ENCODE measurements at regions not wholly inside any gene's neighbourhood (a gene's known extent, or its start where the extent isn't known, plus 50 kb on each side); places are given as distances from the start of the nearest gene placed in this dataset.

- no peaks in the 10 kb centered on the region for H3K27me3 ChIP-seq (ENCODE audit: insufficient read depth, low read length, poor library complexity)
- no peaks in the 10 kb centered on the region for H3K9me3 ChIP-seq (ENCODE audit: insufficient read depth, low read length, severe bottlenecking)
- H2AFZ ChIP-seq (ENCODE audit: low read depth, low read length): no peak overlapping the region
- H3K4me3 ChIP-seq (ENCODE audit: low read depth in 1 of 2, low read length in 2 of 2): no peak overlapping the region
- ATAC-seq (ENCODE audit: insufficient read depth, low read depth): no peak
- no peak overlapping the region for H3K9ac ChIP-seq (ENCODE audit: low read depth, low read length)
- TF ChIP-seq, protein P1, sequence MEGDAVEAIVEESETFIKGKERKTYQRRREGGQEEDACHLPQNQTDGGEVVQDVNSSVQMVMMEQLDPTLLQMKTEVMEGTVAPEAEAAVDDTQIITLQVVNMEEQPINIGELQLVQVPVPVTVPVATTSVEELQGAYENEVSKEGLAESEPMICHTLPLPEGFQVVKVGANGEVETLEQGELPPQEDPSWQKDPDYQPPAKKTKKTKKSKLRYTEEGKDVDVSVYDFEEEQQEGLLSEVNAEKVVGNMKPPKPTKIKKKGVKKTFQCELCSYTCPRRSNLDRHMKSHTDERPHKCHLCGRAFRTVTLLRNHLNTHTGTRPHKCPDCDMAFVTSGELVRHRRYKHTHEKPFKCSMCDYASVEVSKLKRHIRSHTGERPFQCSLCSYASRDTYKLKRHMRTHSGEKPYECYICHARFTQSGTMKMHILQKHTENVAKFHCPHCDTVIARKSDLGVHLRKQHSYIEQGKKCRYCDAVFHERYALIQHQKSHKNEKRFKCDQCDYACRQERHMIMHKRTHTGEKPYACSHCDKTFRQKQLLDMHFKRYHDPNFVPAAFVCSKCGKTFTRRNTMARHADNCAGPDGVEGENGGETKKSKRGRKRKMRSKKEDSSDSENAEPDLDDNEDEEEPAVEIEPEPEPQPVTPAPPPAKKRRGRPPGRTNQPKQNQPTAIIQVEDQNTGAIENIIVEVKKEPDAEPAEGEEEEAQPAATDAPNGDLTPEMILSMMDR (IDR thresholded peaks at IDR 0.05; ENCODE audit: borderline replicate concordance, extremely low read depth, low read length, poor library complexity, severe bottlenecking): no peak
- TF ChIP-seq EZH2 (IDR thresholded peaks at IDR 0.05; ENCODE audit: borderline replicate concordance, low read depth, low read length, severe bottlenecking): no peak
- H4K20me1 ChIP-seq (ENCODE audit: insufficient read depth, low read length): no peaks in the 10 kb centered on the region
- H3K4me1 ChIP-seq (ENCODE audit: insufficient read depth, low read length): no peaks in the 10 kb centered on the region
- no peak for DNase-seq
- no peaks in the 10 kb centered on the region for H3K36me3 ChIP-seq (ENCODE audit: insufficient read depth, low read length)
- H3K79me2 ChIP-seq (ENCODE audit: insufficient read depth, low read length): no peaks in the 10 kb centered on the region
- no peak overlapping the region for H3K4me2 ChIP-seq (ENCODE audit: insufficient read depth, low read length)
- no peak overlapping the region for H3K27ac ChIP-seq (ENCODE audit: low read length)
Observed at GRCh38 chr7:26000841-26001240, 151.2 kb upstream of the NFE2L3 start.

GRCh38 chr7:26001662-26002244, 150.2 kb upstream of the NFE2L3 start:
- Histone ChIP-seq H2AFZ (ENCODE audit: low read depth, low read length) (no peak overlapping the region), H3K27me3 (ENCODE audit: insufficient read depth, low read length, poor library complexity) (no peaks in the 10 kb centered on the region), H3K9me3 (ENCODE audit: insufficient read depth, low read length, severe bottlenecking) (no peaks in the 10 kb centered on the region), H3K79me2 (ENCODE audit: insufficient read depth, low read length) (no peaks in the 10 kb centered on the region), H3K36me3 (ENCODE audit: insufficient read depth, low read length) (no peaks in the 10 kb centered on the region), H4K20me1 (ENCODE audit: insufficient read depth, low read length) (no peaks in the 10 kb centered on the region), H3K4me1 (ENCODE audit: insufficient read depth, low read length) (no peaks in the 10 kb centered on the region), H3K9ac (ENCODE audit: low read depth, low read length) (no peak overlapping the region), H3K27ac (ENCODE audit: low read length) (no peak overlapping the region), H3K4me3 (ENCODE audit: low read depth in 1 of 2, low read length in 2 of 2) (no peak overlapping the region), H3K4me2 (ENCODE audit: insufficient read depth, low read length) (no peak overlapping the region)
- DNase-seq (no peak), ATAC-seq (ENCODE audit: insufficient read depth, low read depth) (no peak)
- TF ChIP-seq, protein P1 (IDR thresholded peaks at IDR 0.05; ENCODE audit: borderline replicate concordance, extremely low read depth, low read length, poor library complexity, severe bottlenecking): no peak
- TF ChIP-seq EZH2 (IDR thresholded peaks at IDR 0.05; ENCODE audit: borderline replicate concordance, low read depth, low read length, severe bottlenecking): no peak

- Histone ChIP-seq H4K20me1 (ENCODE audit: insufficient read depth, low read length) (no peaks in the 10 kb centered on the region), H3K27ac (ENCODE audit: low read length) (no peak overlapping the region), H3K9ac (ENCODE audit: low read depth, low read length) (no peak overlapping the region), H3K36me3 (ENCODE audit: insufficient read depth, low read length) (no peaks in the 10 kb centered on the region), H3K9me3 (ENCODE audit: insufficient read depth, low read length, severe bottlenecking) (no peaks in the 10 kb centered on the region), H3K4me3 (ENCODE audit: low read depth in 1 of 2, low read length in 2 of 2) (no peak overlapping the region), H3K27me3 (ENCODE audit: insufficient read depth, low read length, poor library complexity) (peaks cover under 1% of the 10 kb centered on the region), H2AFZ (ENCODE audit: low read depth, low read length) (no peak overlapping the region), H3K4me2 (ENCODE audit: insufficient read depth, low read length) (no peak overlapping the region), H3K4me1 (ENCODE audit: insufficient read depth, low read length) (no peaks in the 10 kb centered on the region), H3K79me2 (ENCODE audit: insufficient read depth, low read length) (no peaks in the 10 kb centered on the region)
- TF ChIP-seq, protein P1 (IDR thresholded peaks at IDR 0.05; ENCODE audit: borderline replicate concordance, extremely low read depth, low read length, poor library complexity, severe bottlenecking): no peak
- no peak for TF ChIP-seq EZH2 (IDR thresholded peaks at IDR 0.05; ENCODE audit: borderline replicate concordance, low read depth, low read length, severe bottlenecking)
- DNase-seq (no peak), ATAC-seq (ENCODE audit: insufficient read depth, low read depth) (no peak)
Observed at GRCh38 chr7:26005683-26006410, 146.2 kb upstream of the NFE2L3 start.
